Central memory CD4-positive, alpha-beta T cell (primary cell): ENCODE measurements at regions not wholly inside any gene's neighbourhood (a gene's known extent, or its start where the extent isn't known, plus 50 kb on each side); places are given as distances from the start of the nearest gene placed in this dataset.
A peak's percentile ranks its signal among the peaks of the same experiment; 100 is the strongest.

Experiments used
- DNase-seq: peaks from one replicate; pipeline ENCODE4 v3.0.0; 2022

DNA sequence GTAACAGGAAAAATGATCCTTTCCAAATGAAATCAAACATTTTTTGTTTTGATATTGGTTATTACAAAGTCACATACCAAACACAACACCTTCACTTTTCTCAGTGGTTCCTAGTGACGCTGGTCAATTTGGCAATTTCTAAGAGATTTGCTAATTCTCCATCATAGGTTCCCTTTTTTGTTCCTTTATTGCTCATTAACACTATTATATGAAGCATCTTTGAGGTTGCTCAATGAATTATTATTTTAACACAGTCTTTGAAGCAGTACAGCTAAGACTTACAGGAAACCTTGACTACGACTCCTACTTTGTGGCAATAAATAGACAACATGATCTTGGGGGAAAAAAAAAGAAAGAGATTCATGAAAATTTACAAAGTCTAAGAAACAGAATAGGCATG is 152.2 kb upstream of the VRK2 start:
- DNase-seq = no peak

DNA sequence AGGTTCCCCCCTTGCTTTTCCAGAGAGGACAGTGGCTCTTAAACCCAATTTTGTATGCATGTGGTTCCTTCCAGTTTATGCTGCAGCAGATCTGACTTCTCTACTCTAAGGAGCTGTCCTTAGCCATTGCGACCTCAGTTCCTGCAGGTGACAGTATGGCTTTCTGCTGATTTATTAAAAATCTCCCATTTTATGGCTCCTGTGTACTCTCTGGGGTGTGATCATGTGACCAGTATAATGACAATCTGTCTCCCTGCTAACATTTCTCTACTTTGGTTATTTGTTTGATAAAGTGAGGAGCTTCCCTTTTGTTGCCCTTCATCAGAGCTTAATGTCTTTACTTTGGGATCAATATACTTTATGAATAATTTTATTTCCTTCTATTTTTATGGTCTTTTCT is 148.7 kb upstream of the VRK2 start:
- no peak for DNase-seq

DNA sequence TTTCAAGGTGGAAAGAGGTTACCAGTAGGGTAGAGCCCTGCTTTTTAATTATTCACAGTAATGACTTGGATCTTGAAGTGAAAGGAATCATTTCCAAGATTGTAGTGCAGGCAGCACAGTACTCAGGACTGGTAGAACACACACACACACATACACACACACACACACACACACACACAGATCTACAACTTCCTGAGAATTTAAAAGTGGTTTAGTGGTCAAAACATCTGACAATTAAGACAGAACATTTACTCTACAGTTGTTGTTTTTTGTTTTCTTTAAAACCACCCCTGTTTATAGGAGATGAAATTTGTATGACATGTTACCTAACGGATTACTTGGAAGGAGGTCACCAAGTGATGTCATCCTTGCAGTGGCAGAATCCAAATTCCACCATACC is 146.7 kb upstream of the VRK2 start:
- DNase-seq = no peak

DNA sequence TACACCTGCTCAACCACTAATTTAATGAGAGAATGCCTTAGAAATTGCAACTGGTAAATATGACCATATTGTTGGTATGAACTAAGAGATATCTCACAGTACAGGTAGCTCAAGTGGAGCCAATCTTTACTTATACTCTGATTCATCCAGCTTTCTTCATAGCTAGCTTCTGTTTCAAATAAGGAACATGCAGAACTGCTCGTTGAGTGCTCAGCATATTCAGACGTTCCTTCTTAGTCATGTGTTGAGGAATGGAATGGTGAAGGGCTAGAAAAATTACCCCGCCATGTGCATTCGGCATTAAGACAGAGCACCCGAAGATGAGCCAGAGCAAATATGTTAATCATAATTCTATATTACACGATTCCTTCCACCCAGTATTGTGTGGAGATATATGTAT is 144.0 kb upstream of the VRK2 start:
- DNase-seq = no peak

DNA sequence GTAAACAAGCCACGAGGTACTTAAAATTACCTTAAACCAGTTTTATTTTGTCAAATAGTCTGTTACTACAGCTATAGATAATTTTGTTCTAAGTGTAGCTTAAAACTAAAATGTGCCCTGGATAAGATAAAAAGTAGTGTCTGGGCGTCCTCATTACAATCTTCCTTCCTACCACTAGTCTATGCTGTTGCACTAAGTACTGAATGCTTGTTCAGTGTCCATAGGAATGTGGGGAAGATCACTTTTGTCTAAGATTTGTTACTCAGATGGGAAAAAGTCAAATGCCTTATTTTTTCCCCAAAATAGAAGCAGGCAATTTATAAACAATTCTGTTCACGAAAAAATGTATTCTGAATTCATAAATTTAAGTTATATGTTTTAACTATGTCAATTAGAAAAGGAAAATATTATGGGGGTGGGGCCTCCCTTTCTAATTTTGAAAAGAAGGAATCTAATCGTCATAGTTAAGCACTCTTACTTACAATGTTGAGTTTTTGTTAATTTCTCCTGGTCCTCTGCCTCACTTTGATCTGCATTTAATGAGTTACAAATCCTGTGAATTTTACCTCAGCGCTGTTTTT is 140.4 kb upstream of the VRK2 start:
- peak; percentile 12 for DNase-seq

DNA sequence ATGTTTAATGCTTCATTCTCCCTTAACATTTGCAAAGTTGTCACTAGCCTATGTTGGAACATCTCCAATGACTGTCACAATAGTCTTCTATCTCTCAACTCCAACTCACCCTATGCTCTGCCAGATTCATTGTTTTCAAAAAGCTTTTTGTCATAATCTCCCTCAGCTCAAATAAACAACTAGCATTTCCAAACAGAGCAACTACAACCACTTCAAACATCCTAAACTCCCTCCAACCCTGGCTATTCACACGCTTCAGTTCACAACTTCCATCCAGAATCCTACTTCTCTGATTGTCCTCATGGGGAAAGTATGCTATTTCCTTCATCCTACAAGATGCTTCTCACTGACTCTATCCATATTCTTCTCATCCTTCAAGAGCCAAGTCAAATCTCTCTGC is 139.2 kb upstream of the VRK2 start:
- no peak for DNase-seq

DNA sequence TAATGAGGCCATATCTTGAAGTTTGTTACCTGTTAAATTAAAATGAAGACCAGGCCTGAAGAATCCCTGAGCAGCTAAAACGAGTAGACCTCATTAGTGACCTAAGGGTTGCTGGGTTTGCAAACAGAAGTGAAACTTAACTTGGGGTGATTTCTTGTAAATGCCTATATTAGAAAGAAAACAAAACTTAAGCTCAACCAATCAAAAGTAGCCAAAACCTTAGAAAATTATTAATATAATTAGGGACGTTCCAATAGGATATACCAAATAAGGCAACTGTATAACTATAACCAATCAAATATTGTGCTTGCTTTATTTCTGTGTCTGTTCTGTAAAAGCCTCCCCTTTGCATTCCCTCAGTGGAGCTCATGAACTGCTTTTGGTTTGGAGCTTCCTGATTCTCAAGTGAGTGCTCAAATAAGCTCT is 137.9 kb upstream of the VRK2 start:
- DNase-seq = peak; percentile 7

DNA sequence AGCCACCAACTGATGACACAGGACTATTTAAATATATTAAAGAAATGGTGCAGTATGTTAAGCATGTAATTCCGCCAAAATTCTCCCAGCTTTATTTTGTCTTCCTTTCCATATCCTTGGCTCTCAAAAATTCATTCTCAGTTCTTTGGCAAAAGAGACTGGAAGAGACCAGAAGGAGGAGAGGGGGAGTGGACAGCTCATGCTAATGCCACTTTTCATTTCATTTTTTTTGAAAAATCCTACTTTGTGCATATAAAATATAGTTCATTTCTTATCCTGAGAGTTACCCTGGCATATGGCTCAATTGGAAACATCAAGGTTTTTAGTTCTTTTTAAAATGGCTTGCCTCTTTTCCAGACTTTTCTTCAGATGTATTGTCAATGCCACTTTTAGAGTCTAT is 128.5 kb upstream of the VRK2 start:
- no peak for DNase-seq

DNA sequence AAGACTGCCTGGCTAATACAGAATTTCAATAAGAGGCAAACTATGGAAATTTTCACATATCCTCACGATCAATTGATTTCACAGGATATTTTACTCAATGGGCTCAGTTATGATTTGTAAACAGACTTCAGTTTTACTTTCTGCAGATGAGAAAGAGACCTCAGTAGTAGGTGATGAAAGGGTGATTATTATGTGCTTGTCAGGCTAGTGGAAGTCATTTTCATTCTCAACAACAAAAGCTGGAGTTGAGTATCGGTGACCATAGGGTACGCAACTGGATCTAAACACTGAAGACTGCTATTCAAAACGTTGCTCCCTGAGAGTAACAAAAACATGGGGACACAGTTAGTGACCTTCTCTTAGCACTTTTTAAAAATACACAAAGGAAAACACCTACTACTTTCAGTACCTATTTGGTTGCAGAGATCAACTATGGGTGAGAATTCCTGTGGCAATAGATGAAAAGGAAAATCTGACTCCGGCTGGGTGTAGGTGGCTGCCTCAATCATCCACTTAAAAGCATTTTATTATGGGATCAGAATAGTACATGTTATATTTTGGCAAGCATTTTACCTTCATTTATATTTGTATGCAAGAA is 126.2 kb upstream of the VRK2 start:
- DNase-seq = no peak

DNA sequence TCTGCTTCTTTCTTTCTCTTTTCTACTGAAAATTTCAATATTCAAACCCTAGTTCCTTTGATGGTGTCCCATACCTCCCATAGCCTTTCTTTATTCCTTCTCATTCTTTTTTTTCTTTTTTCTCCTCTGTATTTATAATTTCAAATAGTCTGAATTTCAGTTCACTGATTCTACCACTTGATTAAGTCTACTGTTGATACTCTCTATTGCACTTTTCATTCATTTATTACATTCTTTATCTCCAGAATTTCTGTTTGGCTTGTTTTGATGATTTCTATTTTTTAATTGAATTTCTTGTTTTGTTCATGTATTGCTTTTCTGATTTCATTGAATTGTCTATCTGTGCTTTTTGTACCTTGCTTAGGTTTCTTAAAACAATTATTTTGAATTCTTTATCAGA is 111.9 kb upstream of the VRK2 start:
- DNase-seq = no peak

DNA sequence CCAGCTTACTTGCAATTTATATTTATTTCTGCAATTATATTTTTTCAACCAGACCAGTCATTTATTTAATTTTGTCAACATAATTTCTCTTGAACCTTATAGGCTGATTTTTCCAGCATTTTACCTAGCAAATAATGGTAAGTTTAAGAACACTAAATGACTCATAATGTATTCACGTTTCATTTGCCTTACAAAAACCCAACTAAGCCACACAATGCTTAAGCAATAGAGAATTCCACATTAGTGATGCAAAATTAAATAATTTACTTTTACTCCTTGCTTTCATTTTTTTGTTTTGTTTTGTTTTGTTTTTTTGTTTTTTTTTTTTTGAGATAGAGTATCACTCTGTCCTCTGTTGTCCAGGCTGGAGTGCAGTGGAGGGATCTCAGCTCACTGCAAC is 110.4 kb upstream of the VRK2 start:
- no peak for DNase-seq

DNA sequence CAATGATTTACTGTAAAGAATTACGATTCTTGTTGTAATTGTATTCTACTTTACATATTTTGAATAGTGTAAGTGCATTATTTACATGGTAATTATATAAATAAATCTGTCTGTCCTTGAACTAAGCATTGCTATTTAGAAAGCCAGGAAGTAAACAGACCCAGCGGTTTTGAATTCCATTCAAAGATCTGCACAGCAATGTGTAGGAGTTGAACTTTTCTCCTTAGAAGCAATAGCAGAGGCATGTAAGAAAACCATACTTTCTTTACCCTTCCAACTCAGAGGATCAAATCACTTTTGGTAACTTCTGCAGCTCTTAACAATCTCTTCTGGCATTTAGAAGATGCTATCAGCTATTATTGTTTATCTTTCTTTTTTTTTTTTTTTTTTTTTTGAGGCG is 109.2 kb upstream of the VRK2 start:
- DNase-seq = no peak

DNA sequence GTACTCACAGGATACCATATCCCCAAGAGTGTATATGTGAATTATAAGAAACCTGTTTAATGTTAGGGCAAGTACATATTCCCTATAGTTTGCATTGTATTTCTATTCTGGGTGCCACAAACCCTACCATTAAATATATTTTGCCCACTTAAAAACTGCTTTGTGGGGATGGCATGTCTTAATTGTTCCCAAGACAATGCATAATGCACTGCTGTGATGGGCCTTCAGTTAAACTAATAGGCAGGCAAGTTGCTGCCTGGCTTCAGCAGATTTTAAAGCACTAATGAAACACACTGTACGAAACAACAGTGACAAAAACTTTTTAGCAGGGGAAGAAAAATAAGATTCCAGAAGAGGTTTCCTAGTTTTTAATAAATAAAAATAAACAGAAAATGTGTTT is 104.8 kb upstream of the VRK2 start:
- DNase-seq = no peak

DNA sequence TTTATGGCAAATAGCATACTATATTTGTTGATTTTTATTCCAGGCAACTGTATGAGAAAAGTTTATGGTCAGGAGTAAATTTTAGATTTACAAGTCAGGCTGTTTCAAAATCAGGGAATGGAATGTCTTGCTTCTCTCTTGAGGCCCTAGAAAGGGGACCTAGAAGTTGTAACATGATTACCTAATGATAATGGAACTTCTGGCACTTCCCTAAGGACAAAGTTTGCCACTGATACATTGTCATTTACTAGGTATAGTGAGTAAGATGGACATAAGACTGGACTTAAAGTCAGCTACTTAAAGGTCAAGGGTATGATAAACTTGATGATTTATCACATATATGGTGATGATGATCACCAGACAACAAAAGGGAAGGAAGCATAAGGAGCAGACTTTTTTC is 103.3 kb upstream of the VRK2 start:
- DNase-seq = no peak

DNA sequence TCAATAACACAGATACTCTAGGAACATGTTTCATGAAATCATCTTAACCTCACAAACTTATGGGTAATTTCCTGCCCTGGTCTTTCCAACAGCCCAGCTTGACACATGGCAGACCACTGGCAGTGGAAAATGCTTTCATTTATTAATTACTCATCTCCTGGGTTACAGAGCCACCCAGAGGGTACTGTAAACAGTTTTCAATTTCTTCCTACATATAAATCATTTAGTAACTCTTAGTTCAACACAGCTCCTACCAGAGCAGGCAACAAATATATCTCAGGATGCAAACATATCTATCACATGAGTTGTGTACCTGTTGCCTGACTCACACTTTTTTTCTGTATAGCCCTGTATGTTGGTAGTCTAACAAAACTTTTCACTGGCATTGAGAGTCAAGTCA is 99.2 kb upstream of the VRK2 start:
- no peak for DNase-seq

DNA sequence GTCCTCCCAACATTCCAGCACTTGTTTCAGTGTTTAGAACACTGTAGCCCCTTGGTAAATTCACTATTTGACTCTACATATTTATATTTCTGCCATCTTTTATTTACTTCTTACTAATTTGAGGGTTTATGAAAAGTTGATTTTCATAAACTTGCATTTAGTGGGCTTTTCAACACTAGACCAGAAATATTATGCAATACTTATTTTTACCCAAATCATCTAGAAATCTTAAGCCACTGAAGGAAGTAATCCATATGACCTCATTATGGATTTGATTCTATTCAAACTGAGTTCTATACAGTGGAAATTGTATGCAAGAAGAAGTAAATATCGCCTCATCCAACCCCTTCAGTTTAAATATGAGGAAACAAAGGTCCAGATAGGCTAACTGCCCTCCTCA is 92.6 kb upstream of the VRK2 start:
- no peak for DNase-seq

DNA sequence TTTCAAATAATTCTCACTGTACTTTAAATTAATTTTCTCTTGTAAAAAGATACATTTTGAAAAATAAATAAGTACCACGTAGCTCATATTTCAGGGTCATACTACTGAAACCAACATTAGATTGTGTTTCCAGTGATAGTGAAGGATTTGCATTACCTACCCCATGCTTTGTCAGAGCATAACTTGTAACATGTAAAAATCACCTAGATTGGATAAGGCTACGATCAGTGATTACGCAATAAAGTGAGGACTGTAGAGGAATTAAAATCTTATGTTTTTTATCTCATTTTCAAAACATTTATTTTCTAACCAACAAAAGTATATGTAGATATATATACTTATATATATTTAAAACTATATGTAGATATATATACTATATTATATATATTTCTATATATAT is 89.4 kb upstream of the VRK2 start:
- DNase-seq = no peak

DNA sequence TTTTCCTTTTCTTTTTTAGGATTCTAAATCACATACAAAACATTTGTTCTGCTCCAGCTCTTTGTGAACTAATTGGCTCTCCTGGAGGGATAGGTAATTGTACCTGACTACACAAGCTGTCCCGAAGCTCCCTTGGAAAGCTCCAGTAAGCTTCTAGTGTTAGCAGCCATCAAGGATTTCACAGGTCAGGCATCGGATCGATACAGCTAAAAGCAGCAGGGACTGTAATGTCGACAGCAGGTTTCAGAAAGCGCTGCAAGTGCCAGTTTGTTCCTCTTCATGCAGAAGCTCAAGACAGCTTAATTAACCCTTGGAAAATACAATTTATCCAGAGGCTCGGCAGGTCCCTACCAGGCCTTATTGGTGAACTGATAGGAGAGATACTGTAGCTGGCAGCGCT is 87.2 kb upstream of the VRK2 start:
- DNase-seq = no peak

DNA sequence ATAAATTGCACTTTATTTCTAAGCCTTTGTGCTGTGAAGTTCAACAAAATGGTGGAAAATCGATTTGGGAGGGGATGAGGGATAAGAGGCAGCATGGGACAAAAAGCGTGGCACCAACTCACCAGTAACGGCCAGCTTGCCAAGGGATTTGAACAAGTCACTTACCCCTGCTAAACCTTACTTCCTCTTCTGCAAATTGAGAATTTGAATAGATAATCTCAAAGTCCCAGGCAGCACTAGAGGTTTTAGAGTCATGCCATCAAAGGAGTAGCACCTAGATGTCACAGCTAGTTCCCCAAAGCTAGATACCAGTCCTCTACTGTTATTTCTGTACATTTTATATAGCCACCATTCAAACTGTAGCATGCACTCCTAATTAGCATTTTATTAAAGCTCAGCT is 83.7 kb upstream of the VRK2 start:
- DNase-seq = no peak

DNA sequence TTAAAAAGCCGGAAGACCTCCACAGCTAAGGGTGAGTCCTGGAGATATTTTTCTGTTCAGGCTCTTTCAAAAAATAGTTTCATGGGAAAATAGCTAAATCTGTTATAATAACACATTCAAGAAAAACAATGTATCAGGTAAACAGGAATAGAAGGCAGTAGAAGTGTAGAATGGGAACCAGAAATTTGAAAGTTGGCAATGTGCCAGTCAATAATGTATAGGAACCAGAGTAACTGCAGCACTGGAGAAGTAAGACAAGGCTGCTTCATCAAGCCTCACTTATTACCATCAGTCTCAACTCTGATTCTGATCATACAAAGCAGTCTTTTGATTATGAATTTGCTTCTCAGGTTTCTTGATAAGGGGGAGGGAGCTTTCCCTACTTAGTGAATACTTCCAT is 81.4 kb upstream of the VRK2 start:
- DNase-seq = no peak

DNA sequence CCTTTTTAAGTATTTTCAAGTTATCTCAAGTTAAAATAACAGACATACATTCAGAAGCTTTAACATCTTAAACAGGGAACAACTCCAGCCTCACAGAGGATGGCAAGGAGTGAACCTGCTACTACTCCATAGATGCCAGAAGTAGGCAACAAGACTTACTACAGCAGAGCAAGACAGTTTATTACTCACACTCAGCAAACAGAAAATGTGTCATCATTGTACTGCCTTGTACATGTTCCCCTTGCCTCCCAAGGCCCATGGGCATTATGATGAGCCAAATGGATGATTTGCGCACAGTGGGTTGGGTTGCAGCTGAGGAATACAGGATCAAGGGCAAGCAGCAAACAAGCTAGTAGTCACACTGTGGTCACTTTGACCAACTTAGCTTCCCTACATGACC is 80.6 kb upstream of the VRK2 start:
- no peak for DNase-seq

DNA sequence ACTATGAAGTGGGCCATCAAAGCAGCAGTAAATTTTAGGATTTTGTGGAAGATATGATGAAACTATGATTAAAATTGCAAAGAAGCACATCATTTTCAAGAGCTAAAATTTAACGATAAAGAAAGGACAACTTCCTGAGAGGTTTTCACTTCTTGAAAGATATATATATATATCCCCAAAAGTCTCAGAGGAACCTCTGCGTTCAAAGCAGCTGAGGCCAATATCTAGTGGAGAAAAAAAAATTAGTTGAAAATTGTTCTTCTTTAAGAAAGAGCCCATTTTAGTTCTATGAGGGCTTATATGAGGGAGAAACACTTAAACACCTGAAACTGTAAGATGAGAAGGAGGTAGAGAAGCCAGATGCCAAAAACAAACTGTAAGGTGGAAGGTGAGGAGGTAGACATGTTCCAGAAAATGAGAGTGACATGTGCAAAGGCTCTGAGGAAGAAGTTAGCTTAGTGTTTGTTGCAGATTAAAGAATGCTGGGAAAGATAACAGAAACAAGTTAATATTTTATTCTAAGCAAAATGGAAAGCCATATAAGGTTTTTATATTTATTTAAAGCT is 72.9 kb upstream of the VRK2 start:
- no peak for DNase-seq

DNA sequence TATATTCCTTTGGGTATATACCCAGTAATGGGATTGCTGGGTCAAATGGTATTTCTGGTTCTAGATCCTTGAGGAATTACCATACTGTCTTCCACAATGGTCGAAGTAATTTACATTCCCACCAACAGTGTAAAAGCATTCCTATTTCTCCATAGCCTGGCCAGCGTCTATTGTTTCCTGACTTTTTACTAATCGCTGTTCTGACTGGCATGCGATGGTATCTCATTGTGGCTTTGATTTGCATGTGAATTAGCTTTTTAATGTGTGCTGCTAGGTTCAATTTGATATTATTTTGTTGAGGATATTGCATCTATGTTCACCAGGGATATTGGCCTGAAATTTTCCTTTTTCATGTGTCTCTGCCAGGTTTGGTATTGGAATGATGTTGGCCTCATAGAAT is 67.4 kb upstream of the VRK2 start:
- no peak for DNase-seq

DNA sequence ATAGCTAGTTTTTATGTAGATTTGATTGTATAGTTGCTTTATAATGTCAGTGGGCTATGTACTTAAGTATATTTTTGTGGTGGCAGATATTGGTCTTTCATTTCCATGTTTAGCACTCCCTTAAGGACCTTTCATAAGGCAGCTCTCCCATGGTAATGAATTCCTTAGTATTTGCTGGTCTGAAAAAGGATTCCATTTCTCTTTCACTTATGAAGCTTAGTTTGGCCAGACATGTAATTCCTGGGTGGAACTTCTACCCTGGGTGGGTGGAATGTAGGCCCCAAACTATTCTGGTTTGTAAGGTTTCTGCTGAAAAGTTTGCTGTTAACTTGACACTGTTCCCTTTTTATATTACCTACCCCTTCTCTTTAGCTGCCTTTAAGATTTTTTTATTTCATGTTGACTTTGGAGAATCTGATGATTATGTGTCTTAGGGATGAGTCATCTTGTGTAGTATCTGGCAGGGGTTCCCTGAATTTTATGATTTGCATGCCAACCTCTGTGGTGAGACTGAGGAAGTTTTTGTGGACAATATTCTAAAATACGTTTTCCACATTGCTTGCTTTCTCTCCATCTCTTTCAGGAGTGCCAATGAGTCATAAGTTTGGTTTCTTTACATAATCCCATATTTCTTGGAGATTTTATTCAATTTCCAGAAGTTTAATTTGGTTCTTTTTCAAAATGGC is 65.4 kb upstream of the VRK2 start:
- no peak for DNase-seq
